8988T (cell line): ENCODE measurements at regions not wholly inside any gene's neighbourhood (a gene's known extent, or its start where the extent isn't known, plus 50 kb on each side); places are given as distances from the start of the nearest gene placed in this dataset.

Experiments
- DNase-seq: peaks from one replicate; pipeline ENCODE4 v3.0.0; 2011

DNA sequence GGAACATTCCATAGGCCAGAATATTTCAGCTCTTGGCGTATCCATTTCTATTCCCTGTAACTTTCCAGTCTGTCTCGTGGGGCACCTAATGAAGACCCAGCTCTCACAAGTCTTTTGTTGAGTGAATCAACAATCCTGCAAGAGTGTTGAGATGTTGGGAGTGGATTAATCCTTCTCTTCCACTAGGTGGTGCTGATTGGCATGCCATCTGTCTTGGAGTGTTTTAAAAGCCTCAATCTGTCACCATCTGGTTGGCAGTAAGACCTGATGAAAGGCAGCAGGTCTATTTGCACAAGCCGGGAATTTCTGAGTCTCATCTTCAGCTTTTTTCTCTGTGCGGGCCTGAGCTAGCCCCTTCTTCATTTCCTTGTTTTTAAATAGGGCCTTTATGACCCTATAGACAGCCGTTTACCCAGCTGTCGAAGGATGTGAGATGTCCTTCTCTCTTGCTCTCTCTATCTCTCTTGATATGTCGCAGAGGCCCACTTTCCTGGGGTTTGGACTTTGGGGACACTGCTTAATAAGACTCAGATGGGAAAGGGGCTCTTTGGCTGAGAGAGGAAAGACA lies 180.5 kb downstream of the ZNF365 start:
- DNase-seq: peak; percentile 8

- DNase-seq: no peak
Measured at GRCh38 chr10:62559481-62560200, 185.5 kb downstream of the ZNF365 start.

GRCh38 chr10:62560201-62560819 lies 186.1 kb downstream of the ZNF365 start:
- no peak for DNase-seq

DNA sequence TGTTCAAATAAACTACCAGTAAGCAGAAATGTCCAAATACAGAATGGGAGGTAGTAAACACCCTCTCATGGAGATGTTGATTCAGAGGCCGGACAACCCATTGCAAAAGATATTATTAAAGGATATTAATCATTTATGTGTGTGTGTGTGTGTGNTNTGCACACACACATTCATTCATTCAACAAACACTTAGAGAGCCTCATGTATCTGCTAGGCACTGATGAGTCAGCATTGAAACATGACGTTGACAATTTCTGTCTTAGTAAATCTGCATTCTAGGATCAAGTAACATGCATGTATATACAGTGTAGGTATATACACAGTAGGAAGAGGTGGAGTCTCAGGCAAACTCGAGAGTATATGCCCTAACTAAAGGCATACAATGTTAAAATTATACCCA lies 187.0 kb downstream of the ZNF365 start:
- no peak for DNase-seq

DNA sequence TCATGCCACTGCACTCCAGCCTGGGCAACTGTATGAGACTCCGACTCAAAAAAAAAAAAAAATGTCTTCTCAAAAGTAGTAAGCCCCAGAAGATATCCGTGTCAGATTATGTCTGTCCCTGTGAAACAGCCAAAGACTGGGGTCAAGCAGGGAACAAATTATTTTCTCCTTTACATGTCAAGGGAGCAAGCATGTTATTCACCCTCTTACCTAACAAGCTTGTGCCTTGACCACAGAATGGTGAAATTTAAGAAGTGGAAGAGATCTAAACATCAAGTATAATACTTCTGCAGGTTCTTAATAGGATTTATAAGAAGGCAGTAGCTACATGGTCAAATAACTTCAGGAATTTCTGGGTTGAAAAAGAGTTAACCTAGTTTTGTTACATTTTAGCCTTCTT lies 187.9 kb downstream of the ZNF365 start:
- no peak for DNase-seq

GRCh38 chr10:62562795-62563194 lies 188.6 kb downstream of the ZNF365 start:
- no peak for DNase-seq

DNA sequence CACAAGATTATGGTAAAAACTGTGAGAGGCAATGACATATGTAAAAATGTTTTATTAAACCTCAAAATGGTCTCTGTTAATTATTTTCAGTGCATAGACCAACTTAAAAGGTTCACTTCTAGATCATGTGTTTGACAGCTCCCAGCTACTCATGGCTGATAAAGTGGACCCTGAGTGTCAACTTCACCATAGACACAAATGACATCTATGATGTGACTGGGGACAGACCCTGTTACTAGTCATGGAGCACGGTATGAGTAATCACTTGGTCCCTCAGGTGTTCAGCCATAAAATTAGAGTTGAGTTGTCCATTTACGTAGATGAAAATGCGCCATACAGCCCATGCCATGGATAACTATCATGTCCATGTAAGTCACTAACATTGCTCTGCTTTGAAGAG lies 199.8 kb downstream of the ZNF365 start:
- DNase-seq: no peak

GRCh38 chr10:62577076-62577475 lies 202.9 kb downstream of the ZNF365 start:
- DNase-seq: no peak

- DNase-seq: no peak
Measured at GRCh38 chr10:62577666-62578291, 203.6 kb downstream of the ZNF365 start.

DNA sequence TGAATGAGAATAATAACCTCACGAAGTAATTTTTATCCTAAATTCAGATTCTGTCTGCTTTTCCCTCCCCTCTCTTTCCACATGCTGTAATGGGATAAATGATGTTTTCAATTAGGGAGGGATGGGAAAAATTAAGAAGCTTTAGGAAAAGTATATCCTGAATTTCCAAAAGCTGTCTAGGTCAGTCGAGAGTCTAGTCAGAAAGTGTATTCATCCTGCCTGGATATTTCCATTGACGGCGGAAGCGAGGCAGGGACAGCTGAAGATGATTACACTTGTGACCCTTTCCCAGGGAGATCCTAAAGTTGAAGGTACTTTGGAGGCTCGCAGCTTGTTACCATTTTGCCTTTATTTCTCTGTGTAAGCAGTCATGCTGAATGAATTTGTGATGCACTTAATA lies 204.1 kb downstream of the ZNF365 start:
- DNase-seq: no peak

- no peak for DNase-seq
Measured at GRCh38 chr10:62578916-62579315, 204.7 kb downstream of the ZNF365 start.

GRCh38 chr10:62580396-62580795 lies 206.2 kb downstream of the ZNF365 start:
- DNase-seq: no peak

DNA sequence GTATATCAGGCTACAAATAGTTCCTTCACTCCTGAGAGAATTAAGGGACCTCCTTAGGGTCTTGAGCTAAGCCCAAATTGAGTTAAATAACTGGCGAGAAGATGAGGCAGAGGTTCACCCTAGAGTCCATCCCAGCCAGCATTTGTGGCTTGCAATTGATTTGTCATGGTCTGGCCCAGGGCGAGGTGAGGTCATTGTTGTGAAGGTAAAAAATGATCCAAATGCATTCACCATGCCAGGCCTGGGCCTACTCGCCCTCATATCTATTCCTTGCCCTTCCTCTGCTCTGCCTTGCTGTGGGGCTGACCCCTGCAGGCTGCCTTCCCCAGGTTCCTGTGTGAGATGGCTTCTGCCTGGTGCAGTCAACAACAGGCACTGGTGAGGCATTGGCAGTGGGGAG lies 207.2 kb downstream of the ZNF365 start:
- DNase-seq: no peak

- DNase-seq: no peak
Measured at GRCh38 chr10:62582101-62582705, 208.0 kb downstream of the ZNF365 start.

GRCh38 chr10:62582804-62583208 lies 208.6 kb downstream of the ZNF365 start:
- DNase-seq: no peak

- no peak for DNase-seq
Measured at GRCh38 chr10:62583876-62584615, 209.9 kb downstream of the ZNF365 start.

DNA sequence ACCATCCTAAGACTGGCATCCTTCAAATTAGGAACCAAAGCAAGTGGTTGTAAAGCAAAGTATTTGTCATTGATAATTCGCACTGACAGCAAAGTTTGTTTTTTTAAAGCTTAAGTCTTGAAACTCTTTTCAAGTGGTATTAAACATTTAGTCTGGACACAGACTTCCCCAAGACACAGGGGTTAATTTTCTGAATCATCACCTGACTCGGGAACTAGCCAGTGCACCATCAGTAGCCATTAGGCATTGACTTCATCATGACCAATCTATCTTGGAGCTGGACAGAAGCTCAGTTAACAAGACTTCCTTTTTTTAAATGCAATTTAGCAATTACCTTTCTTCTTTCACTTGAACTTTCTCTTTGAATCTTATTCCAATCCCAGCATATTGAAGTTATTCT lies 210.6 kb downstream of the ZNF365 start:
- no peak for DNase-seq

GRCh38 chr10:62585211-62585775 lies 211.1 kb downstream of the ZNF365 start:
- DNase-seq: no peak

DNA sequence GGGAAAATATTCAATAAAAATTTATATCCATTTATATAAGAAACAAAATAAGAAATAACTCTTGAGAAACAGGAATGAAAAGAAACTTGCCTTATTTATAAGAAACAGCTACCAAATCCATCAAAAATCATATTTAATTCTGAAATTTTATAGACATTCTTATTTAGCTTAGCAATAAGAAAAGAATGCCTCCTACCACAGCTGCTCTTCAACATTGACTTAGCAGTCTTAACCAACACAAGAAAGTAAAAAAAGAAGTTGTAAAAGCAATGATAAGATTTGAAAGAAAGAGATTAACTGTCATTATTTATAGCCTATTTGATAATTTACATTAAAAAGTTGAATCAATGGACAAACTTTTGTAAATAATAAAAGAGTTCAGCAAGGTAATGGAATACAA lies 212.8 kb downstream of the ZNF365 start:
- no peak for DNase-seq

DNA sequence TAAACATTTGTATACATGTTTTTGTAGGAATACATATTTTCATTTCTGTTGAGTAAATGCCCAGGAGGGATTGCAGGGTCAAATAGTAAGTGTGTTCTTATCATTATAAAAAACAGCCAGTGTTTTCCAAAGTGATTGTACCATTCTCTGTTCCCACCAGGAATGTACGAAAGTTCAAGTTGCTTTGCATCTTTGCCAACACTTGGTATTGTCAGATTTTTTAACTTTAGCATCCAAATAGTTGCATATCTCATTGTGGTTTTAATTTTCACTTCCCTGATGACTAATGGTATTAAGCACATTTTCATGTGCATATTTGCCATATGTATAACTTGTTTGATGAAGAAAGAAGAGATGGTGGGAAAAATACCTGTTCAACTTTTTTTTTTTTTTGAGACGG lies 213.9 kb downstream of the ZNF365 start:
- no peak for DNase-seq

DNA sequence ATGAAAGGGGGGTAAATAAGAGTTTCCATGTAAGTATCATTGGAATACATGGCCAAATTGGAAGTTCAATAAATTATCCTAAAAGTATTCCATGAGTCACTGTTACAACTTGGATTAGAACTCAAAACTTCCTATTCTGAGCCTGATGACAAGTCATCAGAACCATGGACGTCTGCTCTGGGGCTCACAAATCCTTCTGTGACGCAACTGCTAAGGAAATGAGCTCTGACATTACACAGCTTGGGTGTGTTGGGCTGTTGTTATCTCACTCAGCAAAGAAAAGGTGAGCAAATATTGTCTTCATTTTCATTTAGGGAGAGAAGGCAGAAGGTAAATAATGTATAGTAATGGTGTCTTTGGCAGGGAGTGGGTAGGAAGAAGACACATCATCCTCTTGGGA lies 214.8 kb upstream of the ADO start:
- no peak for DNase-seq

DNA sequence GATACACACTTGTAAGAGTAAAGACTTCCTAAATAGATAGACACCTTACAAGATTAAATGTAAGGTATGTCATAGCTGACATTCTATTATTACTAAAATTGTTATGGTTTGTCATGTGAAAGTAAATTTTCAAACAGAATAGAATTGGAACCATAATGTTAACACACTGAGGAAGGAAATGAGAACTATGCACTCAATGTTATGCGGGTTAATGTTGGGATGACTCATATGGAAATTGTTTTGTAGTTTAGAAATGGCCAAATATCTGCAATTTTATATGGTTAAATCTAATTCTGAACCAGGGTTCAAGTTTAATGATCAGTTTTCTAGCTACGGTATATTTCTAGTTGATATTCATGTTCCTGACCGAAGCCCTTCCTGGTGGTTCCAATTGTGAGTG lies 214.2 kb upstream of the ADO start:
- DNase-seq: no peak

- peak; percentile 23 for DNase-seq
Measured at GRCh38 chr10:62594093-62594520, 210.4 kb upstream of the ADO start.
